Activated B cell treated with CpG ODN at 0.5 μM for 24 hours (primary cell): ENCODE measurements at regions not wholly inside any gene's neighbourhood (a gene's known extent, or its start where the extent isn't known, plus 50 kb on each side); places are given as distances from the start of the nearest gene placed in this dataset.

Experiments
- ATAC-seq: fragments of 200-7000 bp; cut with Tn5 transposase; one replicate; pipeline ENCODE4 v1.10.0; 2021; ENCODE audit warnings: low read depth, mild to moderate bottlenecking, moderate library complexity
- CTCF ChIA-PET: fragments of 350-600 bp; sonication (Branson Sonifier 250); formaldehyde crosslinking; loops from one replicate; lab custom pipeline; 2021; ENCODE audit warnings: antibody characterized with exemption; lab: Charles Lee
- POLR2A ChIA-PET: fragments of 350-600 bp; sonication (Branson Sonifier 250); formaldehyde crosslinking; loops from one replicate; lab custom pipeline; 2021; ENCODE audit warnings: antibody characterized with exemption; lab: Charles Lee
- DNase-seq: peaks from one replicate; pipeline ENCODE4 v3.0.0; 2022
- H3K27ac Mint-ChIP-seq: one replicate; pipeline ENCODE4 v1.8.0; 2020; ENCODE audit warnings: mixed read lengths
- H3K27me3 Mint-ChIP-seq: one replicate; pipeline ENCODE4 v1.8.0; 2021; ENCODE audit warnings: mixed read lengths
- H3K36me3 Mint-ChIP-seq: one replicate; pipeline ENCODE4 v1.8.0; 2021; ENCODE audit warnings: low read depth, mixed read lengths
- H3K4me1 Mint-ChIP-seq: one replicate; pipeline ENCODE4 v1.8.0; 2021; ENCODE audit warnings: mixed read lengths
- H3K4me3 Mint-ChIP-seq: one replicate; pipeline ENCODE4 v1.8.0; 2020; ENCODE audit warnings: mild to moderate bottlenecking, mixed read lengths
- H3K9me3 Mint-ChIP-seq: one replicate; pipeline ENCODE4 v1.8.0; 2020; ENCODE audit warnings: mixed read lengths
- CTCF ChIP-seq: fragments of 200-600 bp; IDR thresholded peaks from one replicate; pipeline ENCODE4 v1.8.0; 2022; ENCODE audit warnings: antibody characterized with exemption, mild to moderate bottlenecking
- intact Hi-C: fragments of 100-400 bp; cut with micrococcal nuclease; formaldehyde crosslinking; loops from one replicate; pipeline ENCODE4 v1.15.1; 2024

GRCh38 chr2:75367401-75367800 lies 168.1 kb upstream of the TACR1 start:
- H3K4me3 Mint-ChIP-seq: no peak overlapping the region
- intact Hi-C loops: no loop called here
- CTCF ChIA-PET: no interaction called here
- no peaks in the 10 kb centered on the region for H3K4me1 Mint-ChIP-seq
- H3K27me3 Mint-ChIP-seq: no peaks in the 10 kb centered on the region
- ATAC-seq: no peak
- H3K27ac Mint-ChIP-seq: no peak overlapping the region
- no peak for DNase-seq
- peaks cover 25% of the 10 kb centered on the region for H3K9me3 Mint-ChIP-seq
- H3K36me3 Mint-ChIP-seq: no peaks in the 10 kb centered on the region
- TF ChIP-seq CTCF: no peak
- POLR2A ChIA-PET: no interaction called here

- Mint-ChIP-seq H3K4me1 (no peaks in the 10 kb centered on the region), H3K27me3 (no peaks in the 10 kb centered on the region), H3K27ac (no peak overlapping the region), H3K36me3 (peaks cover 7% of the 10 kb centered on the region), H3K9me3 (peaks cover 13% of the 10 kb centered on the region), H3K4me3 (no peak overlapping the region)
- ChIA-PET POLR2A (no interaction called here), CTCF (no interaction called here)
- no peak for TF ChIP-seq CTCF
- intact Hi-C loops: no loop called here
- ATAC-seq: no peak
- DNase-seq: no peak
Observed at GRCh38 chr2:75361486-75361885, 162.2 kb upstream of the TACR1 start.

GRCh38 chr2:75360945-75361344 lies 161.6 kb upstream of the TACR1 start:
- CTCF ChIA-PET: no interaction called here
- no peaks in the 10 kb centered on the region for H3K4me1 Mint-ChIP-seq
- peaks cover 11% of the 10 kb centered on the region for H3K9me3 Mint-ChIP-seq
- peaks cover 10% of the 10 kb centered on the region for H3K36me3 Mint-ChIP-seq
- ATAC-seq (no peak), DNase-seq (no peak)
- POLR2A ChIA-PET: no interaction called here
- intact Hi-C loops: no loop called here
- H3K27me3 Mint-ChIP-seq: no peaks in the 10 kb centered on the region
- no peak overlapping the region for H3K27ac Mint-ChIP-seq
- TF ChIP-seq CTCF: no peak
- H3K4me3 Mint-ChIP-seq: no peak overlapping the region

DNA sequence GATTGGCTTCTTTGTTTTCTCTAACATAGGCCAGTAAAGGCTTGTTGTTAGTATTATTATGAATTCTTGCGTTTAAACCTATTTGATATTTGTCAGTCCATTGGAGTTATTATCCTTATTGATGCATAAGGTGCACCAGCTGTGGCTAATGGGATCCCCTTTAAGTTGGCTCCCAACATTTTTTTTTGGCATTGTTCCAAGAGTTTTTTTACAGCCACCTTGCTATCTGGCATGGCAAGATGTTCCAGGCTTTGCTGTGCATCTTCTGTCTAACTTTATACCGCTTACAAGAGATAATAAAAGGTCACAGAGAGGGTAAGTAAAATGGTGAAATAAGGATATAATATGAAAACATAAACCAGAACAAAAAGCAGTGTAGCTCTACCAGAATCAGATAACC lies 157.5 kb upstream of the TACR1 start:
- TF ChIP-seq CTCF: no peak
- intact Hi-C loops: no loop called here
- no peak overlapping the region for H3K4me3 Mint-ChIP-seq
- ChIA-PET CTCF (no interaction called here), POLR2A (no interaction called here)
- H3K9me3 Mint-ChIP-seq: peaks cover 4% of the 10 kb centered on the region
- H3K36me3 Mint-ChIP-seq: peaks cover 25% of the 10 kb centered on the region
- DNase-seq (no peak), ATAC-seq (no peak)
- H3K27ac Mint-ChIP-seq: no peak overlapping the region
- no peaks in the 10 kb centered on the region for H3K4me1 Mint-ChIP-seq
- H3K27me3 Mint-ChIP-seq: no peaks in the 10 kb centered on the region

DNA sequence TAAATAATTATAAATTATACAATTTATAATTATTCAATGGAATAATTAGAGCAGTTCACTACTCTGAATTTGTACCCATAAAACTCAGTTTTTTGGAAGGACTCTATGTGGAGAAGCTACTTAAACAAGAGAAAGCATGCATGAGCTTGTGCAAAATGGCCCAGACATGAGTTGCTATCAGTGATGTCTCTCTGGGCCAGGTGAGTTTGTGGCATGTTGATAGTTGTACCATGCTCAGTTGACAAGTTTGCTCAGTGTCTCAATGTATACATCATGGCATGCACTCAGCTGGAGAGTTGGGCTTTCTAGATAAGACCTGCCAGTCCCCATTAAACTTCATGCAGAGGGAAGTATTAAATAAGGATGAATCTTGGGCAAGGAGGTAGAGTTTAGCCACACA lies 153.8 kb upstream of the TACR1 start:
- ChIA-PET CTCF (no interaction called here), POLR2A (no interaction called here)
- DNase-seq (no peak), ATAC-seq (no peak)
- no peak for TF ChIP-seq CTCF
- intact Hi-C loops: no loop called here
- Mint-ChIP-seq H3K36me3 (peaks cover 28% of the 10 kb centered on the region), H3K27me3 (no peaks in the 10 kb centered on the region), H3K4me3 (no peak overlapping the region), H3K9me3 (peaks cover 9% of the 10 kb centered on the region), H3K27ac (no peak overlapping the region), H3K4me1 (no peaks in the 10 kb centered on the region)
